GM12878 (cell line): ENCODE measurements at regions not wholly inside any gene's neighbourhood (a gene's known extent, or its start where the extent isn't known, plus 50 kb on each side); places are given as distances from the start of the nearest gene placed in this dataset.

Source experiments
- ATAC-seq: fragments of 200-7000 bp; cut with Tn5 transposase; 3 replicates; pipeline ENCODE4 v1.9.1; 2020; ENCODE audit warnings: mild to moderate bottlenecking, moderate library complexity
- BruUV-seq: library from RNA; stranded (reverse); fragments of 400-500 nt; replicated peaks from 2 replicates; lab custom pipeline; 2021; lab: Mats Ljungman, UMichigan
- CTCF ChIA-PET: fragments of 300-600 bp; sonication (Branson Sonifier 250); formaldehyde crosslinking; extraction: SDS; loops from one replicate; lab custom pipeline; 2021; ENCODE audit warnings: inconsistent platforms; lab: Yijun Ruan, JAX
- POLR2A ChIA-PET: fragments of 350-600 bp; formaldehyde crosslinking; extraction: SDS; loops from one replicate; lab custom pipeline; 2021; ENCODE audit warnings: inconsistent platforms; lab: Charles Lee
- RAD21 ChIA-PET: fragments of 300-600 bp; sonication (Branson Sonifier 250); formaldehyde crosslinking; loops from one replicate; lab custom pipeline; 2023; ENCODE audit warnings: antibody characterized with exemption; ENCODE audit not compliant: unreplicated experiment; lab: Charles Lee
- SMC1A ChIA-PET: fragments of 300-600 bp; sonication (Branson Sonifier 250); formaldehyde crosslinking; loops from one replicate; lab custom pipeline; 2023; ENCODE audit not compliant: unreplicated experiment, uncharacterized antibody; lab: Charles Lee
- DNase-seq: peaks from one replicate; pipeline ENCODE4 v3.0.0-alpha.2; 2011; ENCODE audit warnings: low read depth, low spot score
- FAIRE-seq: peaks from 3 replicates; lab custom pipeline; 2011; peaks lifted over from hg19 to GRCh38; lab: Jason Lieb, UNC
- H2AFZ ChIP-seq: 2 replicates; pipeline ENCODE4 v1.6.0; 2011; ENCODE audit warnings: low read depth, low read length, control low read depth; ENCODE audit not compliant: control insufficient read depth
- H3K27ac ChIP-seq: 2 replicates; pipeline ENCODE4 v1.5.1; 2011; ENCODE audit warnings: control low read depth; ENCODE audit not compliant: control insufficient read depth, insufficient read depth
- H3K27me3 ChIP-seq, 2 experiments: replicated peaks in 1 of 2; 2 replicates each; pipeline versions ENCODE4 v1.6.0 to v1.6.1; 2011; ENCODE audit warnings: low read length in 1 of 2; ENCODE audit not compliant: control insufficient read depth in 2 of 2, insufficient read depth in 2 of 2
- H3K36me3 ChIP-seq, 2 experiments: 2 replicates each; pipeline ENCODE4 v1.5.1; 2011; ENCODE audit warnings: low read length in 1 of 2; ENCODE audit not compliant: control insufficient read depth in 2 of 2, insufficient read depth in 2 of 2
- H3K4me1 ChIP-seq: 2 replicates; pipeline ENCODE4 v1.6.1; 2011; ENCODE audit warnings: mild to moderate bottlenecking, low read length, moderate library complexity, mixed read lengths; ENCODE audit not compliant: control insufficient read depth, insufficient read depth
- H3K4me2 ChIP-seq: 2 replicates; pipeline ENCODE4 v1.6.0; 2011; ENCODE audit warnings: control low read depth; ENCODE audit not compliant: control insufficient read depth, insufficient read depth
- H3K4me3 ChIP-seq: fragments of 200-600 bp; sonication (generic); 2 replicates; pipeline ENCODE4 v1.5.1; 2016
- H3K79me2 ChIP-seq: 2 replicates; pipeline ENCODE4 v1.6.0; 2011; ENCODE audit warnings: low read length; ENCODE audit not compliant: control insufficient read depth, insufficient read depth
- H3K9ac ChIP-seq: 2 replicates; pipeline ENCODE4 v1.8.0; 2011; ENCODE audit warnings: low read length, control low read depth, mixed read lengths; ENCODE audit not compliant: control insufficient read depth, insufficient read depth
- H3K9me3 ChIP-seq: replicated peaks from 3 replicates; pipeline ENCODE4 v1.5.1; 2011; ENCODE audit warnings: mild to moderate bottlenecking, low read length; ENCODE audit not compliant: control insufficient read depth, insufficient read depth
- H4K20me1 ChIP-seq: 2 replicates; pipeline ENCODE4 v1.6.0; 2011; ENCODE audit not compliant: control insufficient read depth, insufficient read depth
- BHLHE40 ChIP-seq, 2 experiments: fragments of 450-650 bp in 1 of 2; IDR thresholded peaks; 2 replicates each; pipeline ENCODE4 v1.6.1; 2011 to 2017; ENCODE audit warnings: low read depth in 2 of 2, borderline replicate concordance in 1 of 2, improper control_type of control experiment in 1 of 2, low read length in 1 of 2, mild to moderate bottlenecking in 1 of 2
- CUX1 ChIP-seq: IDR thresholded peaks from 2 replicates; pipeline ENCODE4 v1.6.1; 2012; ENCODE audit warnings: improper control_type of control experiment, low read depth, low read length; ENCODE audit not compliant: insufficient replicate concordance
- GATAD2B ChIP-seq: fragments of 450-650 bp; conservative IDR thresholded peaks from 2 replicates; pipeline ENCODE4 v1.6.1; 2017; ENCODE audit warnings: low read depth, mild to moderate bottlenecking, moderate library complexity
- NR2C2 ChIP-seq: IDR thresholded peaks from 2 replicates; pipeline ENCODE4 v1.6.1; 2011; ENCODE audit warnings: borderline replicate concordance, low read depth; ENCODE audit not compliant: control insufficient read depth, insufficient read length
- PBX3 ChIP-seq: IDR thresholded peaks from 2 replicates; pipeline ENCODE4 v1.6.1; 2011; ENCODE audit warnings: mild to moderate bottlenecking, low read depth, low read length, moderate library complexity; ENCODE audit not compliant: insufficient replicate concordance
- RBBP5 ChIP-seq: fragments of 200-600 bp; sonication (generic); conservative IDR thresholded peaks from 2 replicates; pipeline ENCODE4 v1.6.1; 2016
- SIN3A ChIP-seq: IDR thresholded peaks from 2 replicates; pipeline ENCODE4 v1.6.1; 2012; ENCODE audit warnings: low read depth, low read length, improper control_type of control experiment
- SMARCA5 ChIP-seq: fragments of 450-650 bp; IDR thresholded peaks from 2 replicates; pipeline ENCODE4 v1.6.1; 2017; ENCODE audit warnings: mild to moderate bottlenecking
- SPI1 ChIP-seq: IDR thresholded peaks from 2 replicates; pipeline ENCODE4 v1.6.1; 2011; ENCODE audit warnings: low read depth, mild to moderate bottlenecking, low read length, moderate library complexity, borderline replicate concordance; ENCODE audit not compliant: insufficient read depth
- SREBF1 ChIP-seq: IDR thresholded peaks from 2 replicates; pipeline ENCODE4 v1.6.1; 2012; ENCODE audit warnings: mild to moderate bottlenecking, low read length
- TCF3 ChIP-seq: IDR thresholded peaks from 2 replicates; pipeline ENCODE4 v1.6.1; 2012; ENCODE audit warnings: low read depth, mild to moderate bottlenecking, low read length, borderline replicate concordance; ENCODE audit not compliant: insufficient read depth
- ZBTB40 ChIP-seq: fragments of 450-650 bp; IDR thresholded peaks from 2 replicates; pipeline ENCODE4 v1.6.1; 2016; ENCODE audit warnings: mild to moderate bottlenecking, moderate library complexity, borderline replicate concordance
- ZNF622 ChIP-seq: fragments of 450-650 bp; IDR thresholded peaks from 2 replicates; pipeline ENCODE4 v1.6.1; 2017; ENCODE audit warnings: mild to moderate bottlenecking, inconsistent platforms
- WGBS: methylation state at CpG from one replicate; pipeline ENCODE4 v1.1.6; 2016; ENCODE audit warnings: low lambda C conversion rate; ENCODE audit not compliant: insufficient replicate concordance, insufficient coverage; ENCODE audit errors: missing lambda C conversion rate; 5-methylcytosine and 5-hydroxymethylcytosine counted together
- in situ Hi-C: fragments of 300-500 bp; cut with MboI; formaldehyde crosslinking; loops from 9 replicates; pipeline ENCODE4 v1.14.3; 2018; ENCODE audit warnings: mixed read lengths
- intact Hi-C: fragments of 100-400 bp; cut with micrococcal nuclease; formaldehyde crosslinking; loops from one replicate; pipeline ENCODE4 v1.14.2; 2022; ENCODE audit not compliant: unreplicated experiment

GRCh38 chr6:166849749-166850183 is 106.6 kb downstream of the RNASET2 start:
- CTCF ChIA-PET: interaction anchor here (1.3 kb wide), 2 partner anchors 14 to 16 kb away, joined by 3 to 4 read pairs; no protein-coding TSS in a partner anchor
- H3K36me3 ChIP-seq: no peaks in the 10 kb centered on the region; a peak in 2 of 4 replicates
- H3K9ac ChIP-seq: no peak overlapping the region
- H3K27ac ChIP-seq: peak overlapping the region; percentile 8; the same call in 1 of the 2 replicates
- 3% methylated on average over 15 of the region's 15 CpGs for WGBS
- H3K9me3 ChIP-seq: no peaks in the 10 kb centered on the region; the same call in 2 of the 3 replicates
- in situ Hi-C loops: no loop called here
- FAIRE-seq (no peak), ATAC-seq (peak; percentile 91), DNase-seq (peak; percentile 65)
- BruUV-seq: no TSS peak
- no peaks in the 10 kb centered on the region for H4K20me1 ChIP-seq
- intact Hi-C loops: loop anchor here (2.0 kb wide), 1 partner anchor 19 kb away; no protein-coding TSS in a partner anchor
- H3K27me3 ChIP-seq: no peaks in the 10 kb centered on the region
- POLR2A ChIA-PET: interaction anchor here (1.2 kb wide), 1 partner anchor 11 kb away, joined by 3 read pairs; no protein-coding TSS in a partner anchor
- H3K4me3 ChIP-seq: no peak overlapping the region
- H3K4me1 ChIP-seq: peaks cover 23% of the 10 kb centered on the region
- RAD21 ChIA-PET: no interaction called here
- no peaks in the 10 kb centered on the region; the same call in 1 of the 2 replicates for H3K79me2 ChIP-seq
- peak overlapping the region; percentile 51 for H3K4me2 ChIP-seq
- H2AFZ ChIP-seq: peak overlapping the region; percentile 52
- SMC1A ChIA-PET: interaction anchor here (0.9 to 2.3 kb wide), 5 partner anchors 10 to 139 kb away, joined by 3 to 12 read pairs (median 4); no protein-coding TSS in a partner anchor
- TF ChIP-seq GATAD2B (0 out of 2 replicates have a peak, but pooled peaks have one; percentile 37), TCF3 (peak; percentile 47; the same call in 1 of the 2 replicates), SMARCA5 (no peak), PBX3 (no peak), SIN3A (no peak), ZBTB40 (no peak), CUX1 (no peak), BHLHE40 (IDR thresholded peaks at IDR 0.05; ENCODE audit: borderline replicate concordance in 1 of 2, low read depth in 2 of 2, low read length in 1 of 2) (peak in 1 of 2 experiments; percentile 50; a peak in 1 of 4 replicates), ZNF622 (no peak), RBBP5 (no peak), SREBF1 (no peak), NR2C2 (no peak), SPI1 (peak; percentile 5; the same call in 1 of the 2 replicates)
